AG08395 (cell line): ENCODE measurements at regions not wholly inside any gene's neighbourhood (a gene's known extent, or its start where the extent isn't known, plus 50 kb on each side); places are given as distances from the start of the nearest gene placed in this dataset.

Experiments used
- DNase-seq: peaks from one replicate; pipeline ENCODE4 v3.0.0; 2012; ENCODE audit warnings: mixed read lengths, low spot score

DNA sequence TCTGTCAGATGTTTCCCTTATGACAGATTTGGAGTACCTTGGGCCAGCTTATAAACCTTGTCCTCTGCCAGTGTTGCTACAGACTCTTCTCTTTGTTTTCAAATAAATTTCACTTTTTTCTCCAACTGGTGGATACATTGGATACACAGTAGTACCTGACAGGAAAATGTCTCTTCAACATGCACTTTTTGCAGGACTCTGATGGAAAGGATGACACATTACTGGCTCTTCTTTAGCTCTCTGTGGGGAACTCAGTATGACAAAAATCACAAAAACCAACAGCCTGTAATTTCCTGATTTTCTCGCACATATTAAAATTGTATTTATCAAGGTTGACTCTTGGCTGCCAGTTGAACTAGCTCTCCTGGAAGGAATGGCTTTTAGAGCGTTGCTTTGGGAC is 61.3 kb upstream of the GIMD1 start:
- no peak for DNase-seq

- DNase-seq, result no peak
Measured at GRCh38 chr4:106426069-106426468, 57.5 kb upstream of the GIMD1 start.

- no peak for DNase-seq
Measured at GRCh38 chr4:106425576-106425975, 57.0 kb upstream of the GIMD1 start.

GRCh38 chr4:106424426-106424825 is 55.8 kb upstream of the GIMD1 start:
- DNase-seq, result no peak

DNA sequence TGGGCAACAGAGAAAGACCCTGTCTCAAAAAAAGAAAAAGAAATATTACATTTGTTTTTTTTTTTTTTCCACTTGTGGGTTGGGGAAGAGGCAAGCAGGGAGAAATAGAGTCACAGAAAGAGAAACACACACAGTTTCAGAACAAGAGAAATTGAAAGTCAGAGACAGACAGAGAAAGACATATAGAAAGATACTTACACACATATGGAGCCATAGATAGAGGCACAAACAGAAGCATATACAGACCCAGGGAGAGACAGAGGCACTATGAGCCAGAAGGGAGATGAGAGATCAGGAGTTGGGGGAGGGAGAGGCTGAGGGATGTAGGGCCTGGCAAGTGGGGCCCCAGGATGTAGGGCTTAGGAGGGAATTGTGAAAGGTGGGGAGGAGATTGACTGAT is 55.2 kb upstream of the GIMD1 start:
- no peak for DNase-seq

DNA sequence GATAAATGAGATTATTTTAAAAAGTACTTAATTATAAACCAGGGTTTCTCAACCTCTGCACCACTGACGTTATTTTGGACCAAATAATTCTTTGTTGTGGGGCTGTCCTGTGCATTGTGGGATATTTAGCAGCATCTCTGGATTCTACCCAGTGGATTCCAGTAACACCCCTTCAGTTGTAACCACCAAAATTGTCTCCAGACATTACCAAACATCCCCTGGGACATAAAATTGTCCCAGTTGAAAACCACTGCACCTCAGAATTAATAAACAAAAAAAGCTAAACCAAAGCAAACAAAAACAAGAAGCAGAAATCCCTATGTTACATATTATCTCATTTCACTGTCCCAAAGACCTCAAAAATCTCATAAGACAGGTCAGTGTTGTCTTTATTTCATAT is 54.2 kb upstream of the GIMD1 start:
- peak; percentile 35 for DNase-seq

DNA sequence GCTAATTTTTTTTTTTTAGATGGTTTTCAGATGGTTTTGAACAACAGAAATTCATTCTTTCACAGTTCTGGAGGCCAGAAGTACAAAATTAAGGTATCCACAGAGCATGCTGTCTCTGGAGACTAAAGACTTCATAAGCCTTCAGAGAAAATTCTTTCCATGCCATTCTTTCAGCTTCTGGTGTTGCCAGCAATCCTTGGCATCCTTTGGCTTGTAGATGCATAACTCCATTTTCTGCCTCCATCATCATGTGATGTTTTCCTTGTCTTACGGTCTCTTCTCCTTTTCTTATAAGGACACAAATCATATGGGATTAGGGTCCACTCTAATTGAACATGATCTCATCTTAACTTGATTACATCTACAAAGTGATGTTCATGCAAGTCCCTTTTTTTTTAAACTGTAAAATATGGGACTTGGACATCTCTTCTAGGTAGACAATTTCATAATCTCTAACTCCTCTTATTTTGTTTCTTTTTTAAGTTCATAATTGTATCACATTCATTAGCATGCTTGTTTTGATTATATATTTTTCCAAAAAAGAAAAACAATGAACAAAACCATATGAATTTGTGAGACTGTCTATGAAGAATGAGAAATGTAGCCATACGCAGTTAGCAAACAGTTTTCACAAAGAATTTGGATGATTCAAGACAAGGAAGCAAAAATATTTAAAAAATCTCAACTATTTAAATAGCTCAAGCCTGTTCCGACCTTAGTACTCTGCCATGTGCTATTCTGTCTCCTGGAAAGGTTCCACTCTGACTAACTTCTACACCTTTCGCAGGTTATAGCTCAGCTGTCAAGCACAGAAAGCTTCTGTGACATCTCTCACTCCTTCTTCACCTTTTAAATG is 53.1 kb upstream of the GIMD1 start:
- DNase-seq, result peak; percentile 36

GRCh38 chr4:106418444-106418843 is 49.9 kb upstream of the GIMD1 start:
- no peak for DNase-seq
